GM12874 (cell line): ENCODE measurements at regions not wholly inside any gene's neighbourhood (a gene's known extent, or its start where the extent isn't known, plus 50 kb on each side); places are given as distances from the start of the nearest gene placed in this dataset.

Experiments
- CTCF ChIP-seq: IDR thresholded peaks from 2 replicates; pipeline ENCODE4 v1.5.1; 2011; ENCODE audit warnings: low read depth, mild to moderate bottlenecking, control low read depth, low read length, moderate library complexity; ENCODE audit not compliant: insufficient read depth

- no peak for TF ChIP-seq CTCF
Observed at GRCh38 chr10:29710128-29710527, 75.4 kb upstream of the SVIL start.

GRCh38 chr10:29709484-29710002 is 74.8 kb upstream of the SVIL start:
- TF ChIP-seq CTCF = no peak

GRCh38 chr10:29703271-29703670 is 68.5 kb upstream of the SVIL start:
- no peak for TF ChIP-seq CTCF

- TF ChIP-seq CTCF = no peak
Observed at GRCh38 chr10:29702273-29703164, 67.7 kb upstream of the SVIL start.

GRCh38 chr10:29701306-29701705 is 66.5 kb upstream of the SVIL start:
- TF ChIP-seq CTCF = no peak

GRCh38 chr10:29699621-29700020 is 64.8 kb upstream of the SVIL start:
- TF ChIP-seq CTCF = no peak

GRCh38 chr10:29698773-29699490 is 64.2 kb upstream of the SVIL start:
- no peak for TF ChIP-seq CTCF
